GM12878 (cell line): ENCODE measurements at regions not wholly inside any gene's neighbourhood (a gene's known extent, or its start where the extent isn't known, plus 50 kb on each side); places are given as distances from the start of the nearest gene placed in this dataset.

Source experiments
- ATAC-seq: fragments of 200-7000 bp; cut with Tn5 transposase; 3 replicates; pipeline ENCODE4 v1.9.1; 2020; ENCODE audit warnings: mild to moderate bottlenecking, moderate library complexity
- BruUV-seq: library from RNA; stranded (reverse); fragments of 400-500 nt; replicated peaks from 2 replicates; lab custom pipeline; 2021; lab: Mats Ljungman, UMichigan
- CTCF ChIA-PET: fragments of 300-600 bp; sonication (Branson Sonifier 250); formaldehyde crosslinking; extraction: SDS; loops from one replicate; lab custom pipeline; 2021; ENCODE audit warnings: inconsistent platforms; lab: Yijun Ruan, JAX
- POLR2A ChIA-PET: fragments of 350-600 bp; formaldehyde crosslinking; extraction: SDS; loops from one replicate; lab custom pipeline; 2021; ENCODE audit warnings: inconsistent platforms; lab: Charles Lee
- RAD21 ChIA-PET: fragments of 300-600 bp; sonication (Branson Sonifier 250); formaldehyde crosslinking; loops from one replicate; lab custom pipeline; 2023; ENCODE audit warnings: antibody characterized with exemption; ENCODE audit not compliant: unreplicated experiment; lab: Charles Lee
- SMC1A ChIA-PET: fragments of 300-600 bp; sonication (Branson Sonifier 250); formaldehyde crosslinking; loops from one replicate; lab custom pipeline; 2023; ENCODE audit not compliant: unreplicated experiment, uncharacterized antibody; lab: Charles Lee
- DNase-seq: peaks from one replicate; pipeline ENCODE4 v3.0.0-alpha.2; 2011; ENCODE audit warnings: low read depth, low spot score
- FAIRE-seq: peaks from 3 replicates; lab custom pipeline; 2011; peaks lifted over from hg19 to GRCh38; lab: Jason Lieb, UNC
- H2AFZ ChIP-seq: 2 replicates; pipeline ENCODE4 v1.6.0; 2011; ENCODE audit warnings: low read depth, low read length, control low read depth; ENCODE audit not compliant: control insufficient read depth
- H3K27ac ChIP-seq: 2 replicates; pipeline ENCODE4 v1.5.1; 2011; ENCODE audit warnings: control low read depth; ENCODE audit not compliant: control insufficient read depth, insufficient read depth
- H3K27me3 ChIP-seq, 2 experiments: replicated peaks in 1 of 2; 2 replicates each; pipeline versions ENCODE4 v1.6.0 to v1.6.1; 2011; ENCODE audit warnings: low read length in 1 of 2; ENCODE audit not compliant: control insufficient read depth in 2 of 2, insufficient read depth in 2 of 2
- H3K36me3 ChIP-seq, 2 experiments: 2 replicates each; pipeline ENCODE4 v1.5.1; 2011; ENCODE audit warnings: low read length in 1 of 2; ENCODE audit not compliant: control insufficient read depth in 2 of 2, insufficient read depth in 2 of 2
- H3K4me1 ChIP-seq: 2 replicates; pipeline ENCODE4 v1.6.1; 2011; ENCODE audit warnings: mild to moderate bottlenecking, low read length, moderate library complexity, mixed read lengths; ENCODE audit not compliant: control insufficient read depth, insufficient read depth
- H3K4me2 ChIP-seq: 2 replicates; pipeline ENCODE4 v1.6.0; 2011; ENCODE audit warnings: control low read depth; ENCODE audit not compliant: control insufficient read depth, insufficient read depth
- H3K4me3 ChIP-seq: fragments of 200-600 bp; sonication (generic); 2 replicates; pipeline ENCODE4 v1.5.1; 2016
- H3K79me2 ChIP-seq: 2 replicates; pipeline ENCODE4 v1.6.0; 2011; ENCODE audit warnings: low read length; ENCODE audit not compliant: control insufficient read depth, insufficient read depth
- H3K9ac ChIP-seq: 2 replicates; pipeline ENCODE4 v1.8.0; 2011; ENCODE audit warnings: low read length, control low read depth, mixed read lengths; ENCODE audit not compliant: control insufficient read depth, insufficient read depth
- H3K9me3 ChIP-seq: replicated peaks from 3 replicates; pipeline ENCODE4 v1.5.1; 2011; ENCODE audit warnings: mild to moderate bottlenecking, low read length; ENCODE audit not compliant: control insufficient read depth, insufficient read depth
- H4K20me1 ChIP-seq: 2 replicates; pipeline ENCODE4 v1.6.0; 2011; ENCODE audit not compliant: control insufficient read depth, insufficient read depth
- CBFB ChIP-seq: IDR thresholded peaks from 2 replicates; pipeline ENCODE4 v1.6.1; 2016; ENCODE audit warnings: antibody characterized with exemption, low read depth
- CHD1 ChIP-seq: IDR thresholded peaks from 2 replicates; pipeline ENCODE4 v1.6.1; 2012; ENCODE audit warnings: low read depth, low read length, improper control_type of control experiment
- CHD2 ChIP-seq: IDR thresholded peaks from 2 replicates; pipeline ENCODE4 v1.6.1; 2011; ENCODE audit warnings: low read depth, low read length, improper control_type of control experiment, borderline replicate concordance
- JUND ChIP-seq: IDR thresholded peaks from 2 replicates; pipeline ENCODE4 v1.6.1; 2012; ENCODE audit warnings: low read depth, mild to moderate bottlenecking, low read length, improper control_type of control experiment, moderate library complexity
- MTA2 ChIP-seq: fragments of 450-650 bp; IDR thresholded peaks from 2 replicates; pipeline ENCODE4 v1.6.1; 2016; ENCODE audit warnings: low read depth, mild to moderate bottlenecking, moderate library complexity
- MYB ChIP-seq: fragments of 150-350 bp; IDR thresholded peaks from 2 replicates; pipeline ENCODE4 v1.6.1; 2014; ENCODE audit warnings: mild to moderate bottlenecking, low read depth, low read length, borderline replicate concordance
- NBN ChIP-seq: fragments of 450-650 bp; IDR thresholded peaks from 2 replicates; pipeline ENCODE4 v1.6.1; 2016
- NRF1 ChIP-seq: conservative IDR thresholded peaks from 2 replicates; pipeline ENCODE4 v1.6.1; 2011; ENCODE audit warnings: mild to moderate bottlenecking, low read depth, low read length, improper control_type of control experiment
- POLR2A ChIP-seq: IDR thresholded peaks from 2 replicates; pipeline ENCODE4 v1.6.1; 2011; ENCODE audit warnings: low read depth, mild to moderate bottlenecking, low read length
- RAD21 ChIP-seq: IDR thresholded peaks from 2 replicates; pipeline ENCODE4 v1.6.1; 2011; ENCODE audit warnings: mild to moderate bottlenecking, low read depth, low read length, moderate library complexity; ENCODE audit not compliant: insufficient read depth
- RELA ChIP-seq: fragments of 450-650 bp; IDR thresholded peaks from 2 replicates; pipeline ENCODE4 v1.8.0; 2014; ENCODE audit warnings: borderline replicate concordance; ENCODE audit not compliant: partially characterized antibody
- STAT1 ChIP-seq: fragments of 450-650 bp; conservative IDR thresholded peaks from 2 replicates; pipeline ENCODE4 v1.6.1; 2014; ENCODE audit warnings: antibody characterized with exemption, mild to moderate bottlenecking
- TAF1 ChIP-seq: IDR thresholded peaks from 2 replicates; pipeline ENCODE4 v1.6.1; 2011; ENCODE audit warnings: mild to moderate bottlenecking, low read depth, low read length, borderline replicate concordance
- TCF3 ChIP-seq: IDR thresholded peaks from 2 replicates; pipeline ENCODE4 v1.6.1; 2012; ENCODE audit warnings: low read depth, mild to moderate bottlenecking, low read length, borderline replicate concordance; ENCODE audit not compliant: insufficient read depth
- USF1 ChIP-seq: IDR thresholded peaks from 2 replicates; pipeline ENCODE4 v1.6.1; 2011; ENCODE audit warnings: borderline replicate concordance, low read depth, mild to moderate bottlenecking, moderate library complexity, mixed read lengths, low read length; ENCODE audit not compliant: insufficient read depth; ENCODE audit errors: extremely low read length
- ZNF384 ChIP-seq: IDR thresholded peaks from 2 replicates; pipeline ENCODE4 v1.6.1; 2012; ENCODE audit warnings: low read depth, mild to moderate bottlenecking, low read length, improper control_type of control experiment, borderline replicate concordance
- WGBS: methylation state at CpG from one replicate; pipeline ENCODE4 v1.1.6; 2016; ENCODE audit warnings: low lambda C conversion rate; ENCODE audit not compliant: insufficient replicate concordance, insufficient coverage; ENCODE audit errors: missing lambda C conversion rate; 5-methylcytosine and 5-hydroxymethylcytosine counted together
- in situ Hi-C: fragments of 300-500 bp; cut with MboI; formaldehyde crosslinking; loops from 9 replicates; pipeline ENCODE4 v1.14.3; 2018; ENCODE audit warnings: mixed read lengths
- intact Hi-C: fragments of 100-400 bp; cut with micrococcal nuclease; formaldehyde crosslinking; loops from one replicate; pipeline ENCODE4 v1.14.2; 2022; ENCODE audit not compliant: unreplicated experiment
- TF ChIP-seq, protein P1 (sequence below): fragments of 450-650 bp; formaldehyde crosslinking; IDR thresholded peaks from 2 replicates; pipeline ENCODE4 v1.4.0; 2020; ENCODE audit warnings: mild to moderate bottlenecking, moderate library complexity
- TF ChIP-seq, protein P2 (sequence below): fragments of 450-650 bp; IDR thresholded peaks from 2 replicates; pipeline ENCODE4 v1.6.1; 2017; ENCODE audit warnings: mild to moderate bottlenecking, moderate library complexity

DNA sequence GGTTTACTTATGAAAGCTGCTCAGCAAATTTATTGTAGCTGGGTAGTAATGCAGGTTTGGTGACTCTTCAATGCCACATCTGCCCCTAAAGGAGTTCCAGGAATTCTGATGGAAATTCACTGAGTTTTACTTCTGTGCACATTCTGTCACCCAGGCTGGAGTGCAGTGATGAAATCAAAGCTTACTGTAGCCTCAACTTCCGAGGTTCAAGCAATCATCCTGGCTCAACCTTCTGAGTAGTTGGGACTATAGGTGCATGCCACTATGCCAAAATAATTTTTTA is 150.6 kb upstream of the RUNX1 start:
- ATAC-seq, result no peak
- Histone ChIP-seq H3K4me3 (no peak overlapping the region), H3K27ac (no peak overlapping the region), H2AFZ (no peak overlapping the region), H3K9ac (no peak overlapping the region), H4K20me1 (no peaks in the 10 kb centered on the region), H3K4me2 (no peak overlapping the region), H3K36me3 (no peaks in the 10 kb centered on the region), H3K79me2 (no peaks in the 10 kb centered on the region), H3K27me3 (no peaks in the 10 kb centered on the region), H3K4me1 (peaks cover 5% of the 10 kb centered on the region; the same call in 1 of the 2 replicates), H3K9me3 (peaks cover 2% of the 10 kb centered on the region; the same call in 1 of the 3 replicates)
- 88% methylated on average over 1 of the region's 1 CpG for WGBS
- ChIA-PET POLR2A (no interaction called here), RAD21 (no interaction called here), CTCF (no interaction called here), SMC1A (no interaction called here)
- TF ChIP-seq CBFB, result no peak
- TF ChIP-seq, protein P1, sequence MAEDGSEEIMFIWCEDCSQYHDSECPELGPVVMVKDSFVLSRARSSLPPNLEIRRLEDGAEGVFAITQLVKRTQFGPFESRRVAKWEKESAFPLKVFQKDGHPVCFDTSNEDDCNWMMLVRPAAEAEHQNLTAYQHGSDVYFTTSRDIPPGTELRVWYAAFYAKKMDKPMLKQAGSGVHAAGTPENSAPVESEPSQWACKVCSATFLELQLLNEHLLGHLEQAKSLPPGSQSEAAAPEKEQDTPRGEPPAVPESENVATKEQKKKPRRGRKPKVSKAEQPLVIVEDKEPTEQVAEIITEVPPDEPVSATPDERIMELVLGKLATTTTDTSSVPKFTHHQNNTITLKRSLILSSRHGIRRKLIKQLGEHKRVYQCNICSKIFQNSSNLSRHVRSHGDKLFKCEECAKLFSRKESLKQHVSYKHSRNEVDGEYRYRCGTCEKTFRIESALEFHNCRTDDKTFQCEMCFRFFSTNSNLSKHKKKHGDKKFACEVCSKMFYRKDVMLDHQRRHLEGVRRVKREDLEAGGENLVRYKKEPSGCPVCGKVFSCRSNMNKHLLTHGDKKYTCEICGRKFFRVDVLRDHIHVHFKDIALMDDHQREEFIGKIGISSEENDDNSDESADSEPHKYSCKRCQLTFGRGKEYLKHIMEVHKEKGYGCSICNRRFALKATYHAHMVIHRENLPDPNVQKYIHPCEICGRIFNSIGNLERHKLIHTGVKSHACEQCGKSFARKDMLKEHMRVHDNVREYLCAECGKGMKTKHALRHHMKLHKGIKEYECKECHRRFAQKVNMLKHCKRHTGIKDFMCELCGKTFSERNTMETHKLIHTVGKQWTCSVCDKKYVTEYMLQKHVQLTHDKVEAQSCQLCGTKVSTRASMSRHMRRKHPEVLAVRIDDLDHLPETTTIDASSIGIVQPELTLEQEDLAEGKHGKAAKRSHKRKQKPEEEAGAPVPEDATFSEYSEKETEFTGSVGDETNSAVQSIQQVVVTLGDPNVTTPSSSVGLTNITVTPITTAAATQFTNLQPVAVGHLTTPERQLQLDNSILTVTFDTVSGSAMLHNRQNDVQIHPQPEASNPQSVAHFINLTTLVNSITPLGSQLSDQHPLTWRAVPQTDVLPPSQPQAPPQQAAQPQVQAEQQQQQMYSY (CRISPR knock-in tag), result no peak
- TF ChIP-seq TCF3, result no peak
- no peak for TF ChIP-seq CHD1
- no peak for TF ChIP-seq STAT1
- TF ChIP-seq RELA, result no peak
- no peak for TF ChIP-seq MTA2
- TF ChIP-seq TAF1, result no peak
- no peak for TF ChIP-seq MYB
- TF ChIP-seq, protein P2, sequence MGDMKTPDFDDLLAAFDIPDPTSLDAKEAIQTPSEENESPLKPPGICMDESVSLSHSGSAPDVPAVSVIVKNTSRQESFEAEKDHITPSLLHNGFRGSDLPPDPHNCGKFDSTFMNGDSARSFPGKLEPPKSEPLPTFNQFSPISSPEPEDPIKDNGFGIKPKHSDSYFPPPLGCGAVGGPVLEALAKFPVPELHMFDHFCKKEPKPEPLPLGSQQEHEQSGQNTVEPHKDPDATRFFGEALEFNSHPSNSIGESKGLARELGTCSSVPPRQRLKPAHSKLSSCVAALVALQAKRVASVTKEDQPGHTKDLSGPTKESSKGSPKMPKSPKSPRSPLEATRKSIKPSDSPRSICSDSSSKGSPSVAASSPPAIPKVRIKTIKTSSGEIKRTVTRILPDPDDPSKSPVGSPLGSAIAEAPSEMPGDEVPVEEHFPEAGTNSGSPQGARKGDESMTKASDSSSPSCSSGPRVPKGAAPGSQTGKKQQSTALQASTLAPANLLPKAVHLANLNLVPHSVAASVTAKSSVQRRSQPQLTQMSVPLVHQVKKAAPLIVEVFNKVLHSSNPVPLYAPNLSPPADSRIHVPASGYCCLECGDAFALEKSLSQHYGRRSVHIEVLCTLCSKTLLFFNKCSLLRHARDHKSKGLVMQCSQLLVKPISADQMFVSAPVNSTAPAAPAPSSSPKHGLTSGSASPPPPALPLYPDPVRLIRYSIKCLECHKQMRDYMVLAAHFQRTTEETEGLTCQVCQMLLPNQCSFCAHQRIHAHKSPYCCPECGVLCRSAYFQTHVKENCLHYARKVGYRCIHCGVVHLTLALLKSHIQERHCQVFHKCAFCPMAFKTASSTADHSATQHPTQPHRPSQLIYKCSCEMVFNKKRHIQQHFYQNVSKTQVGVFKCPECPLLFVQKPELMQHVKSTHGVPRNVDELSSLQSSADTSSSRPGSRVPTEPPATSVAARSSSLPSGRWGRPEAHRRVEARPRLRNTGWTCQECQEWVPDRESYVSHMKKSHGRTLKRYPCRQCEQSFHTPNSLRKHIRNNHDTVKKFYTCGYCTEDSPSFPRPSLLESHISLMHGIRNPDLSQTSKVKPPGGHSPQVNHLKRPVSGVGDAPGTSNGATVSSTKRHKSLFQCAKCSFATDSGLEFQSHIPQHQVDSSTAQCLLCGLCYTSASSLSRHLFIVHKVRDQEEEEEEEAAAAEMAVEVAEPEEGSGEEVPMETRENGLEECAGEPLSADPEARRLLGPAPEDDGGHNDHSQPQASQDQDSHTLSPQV, result no peak
- TF ChIP-seq ZNF384, result no peak
- no peak for TF ChIP-seq NRF1
- TF ChIP-seq USF1, result no peak
- TF ChIP-seq RAD21, result no peak
- TF ChIP-seq POLR2A, result no peak
- TF ChIP-seq JUND, result no peak
- TF ChIP-seq NBN, result no peak
- TF ChIP-seq CHD2, result no peak
- FAIRE-seq, result peak; percentile 35
- no TSS peak for BruUV-seq
- no peak for DNase-seq
- intact Hi-C loops, result no loop called here
- in situ Hi-C loops, result no loop called here
